ENCODE measurements at regions not wholly inside any gene's neighbourhood (a gene's known extent, or its start where the extent isn't known, plus 50 kb on each side); places are given as distances from the start of the nearest gene placed in this dataset.

DNA sequence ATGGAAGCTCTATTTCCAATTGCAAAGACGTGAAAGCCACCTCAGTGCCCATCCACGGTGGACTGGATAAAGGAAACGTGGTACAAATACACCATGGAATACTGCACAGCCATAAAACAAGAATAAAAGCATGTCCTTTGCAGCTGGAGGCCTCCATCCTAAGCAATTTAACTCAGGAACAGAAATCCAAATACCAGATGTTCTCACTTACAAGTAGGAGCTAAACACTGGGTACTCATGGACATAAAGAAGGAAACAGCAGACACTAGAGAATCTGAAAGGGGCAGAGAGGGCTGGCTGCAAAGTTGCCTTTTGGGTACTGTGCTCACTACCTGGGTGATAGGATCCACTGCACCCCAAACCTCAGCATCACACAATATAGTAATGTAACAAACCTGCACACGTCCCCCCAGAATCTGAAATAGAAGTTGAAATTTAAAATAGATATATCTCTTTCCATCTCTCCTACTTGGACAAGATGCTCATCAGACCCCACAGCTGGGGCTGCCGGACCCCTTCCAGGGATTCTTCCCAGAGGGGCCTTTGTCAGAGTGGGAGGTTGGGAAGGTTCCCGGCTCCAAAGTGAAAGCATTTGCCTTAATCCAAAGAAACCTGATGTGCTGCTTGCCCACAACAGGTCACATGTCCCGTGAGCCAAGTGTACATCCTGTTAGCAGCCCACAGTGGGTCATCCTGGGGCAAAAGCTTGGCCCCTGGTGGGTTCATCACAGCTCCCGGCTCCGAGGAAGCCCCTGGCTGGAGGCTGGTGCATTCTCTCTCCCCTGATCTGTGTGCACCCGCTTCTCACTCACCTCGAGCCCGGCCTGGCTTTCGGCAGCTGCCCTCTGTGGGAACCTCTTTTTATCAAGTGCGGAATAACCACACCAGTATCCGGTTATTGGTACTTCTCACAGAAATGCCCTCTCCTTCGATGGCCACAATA lies 172.3 kb upstream of the PPP2R2D start:
- peaks cover 3 to 8% (median 5%) of the 10 kb centered on the region in 3 donors for H3K4me1 ChIP-seq (ENCODE audit: control insufficient read depth in 3 of 3, insufficient read depth in 3 of 3, low read length in 3 of 3)
- H3K9ac ChIP-seq (ENCODE audit: low read depth in 1 of 3, low read length in 3 of 3): no peak overlapping the region
- H3K36me3 ChIP-seq (ENCODE audit: control insufficient read depth in 3 of 3, insufficient read depth in 3 of 3, low read length in 3 of 3): no peaks in the 10 kb centered on the region
- H3K27ac ChIP-seq (ENCODE audit: low read depth, low read length): no peak overlapping the region
- H3K9me3 ChIP-seq (ENCODE audit: control insufficient read depth in 3 of 3, low read length in 3 of 3): peaks cover 4 to 5% (median 4%) of the 10 kb centered on the region in 3 donors
- H3K27me3 ChIP-seq (ENCODE audit: control insufficient read depth in 3 of 3, insufficient read depth in 3 of 3, low read length in 3 of 3): peaks cover 0 to 16% (median 5%) of the 10 kb centered on the region in 3 donors
- H3K4me3 ChIP-seq (ENCODE audit: low read length in 3 of 3): no peak overlapping the region

DNA sequence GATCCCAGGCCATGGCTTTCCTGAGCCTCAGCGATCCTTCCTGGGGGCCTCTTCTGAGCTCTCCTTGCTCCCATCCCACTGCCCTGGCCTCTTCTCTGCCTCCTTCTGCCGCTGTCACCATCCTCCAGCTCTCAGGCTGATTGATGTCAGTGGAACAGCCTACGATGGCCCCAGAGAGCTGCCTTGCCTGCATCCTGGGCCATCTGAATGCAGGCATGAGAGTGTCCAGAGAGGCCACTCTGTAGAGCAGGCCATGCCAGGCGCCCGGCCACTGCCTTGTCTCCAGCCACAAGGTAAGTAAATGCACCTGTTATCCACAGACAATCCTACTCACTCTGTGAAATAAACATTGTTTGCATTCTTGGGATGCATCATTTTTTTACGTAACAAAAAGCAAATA lies 171.4 kb upstream of the PPP2R2D start:
- peaks cover 0 to 16% (median 5%) of the 10 kb centered on the region in 3 donors for H3K27me3 ChIP-seq (ENCODE audit: control insufficient read depth in 3 of 3, insufficient read depth in 3 of 3, low read length in 3 of 3)
- H3K27ac ChIP-seq (ENCODE audit: low read depth, low read length): no peak overlapping the region
- H3K4me3 ChIP-seq (ENCODE audit: low read length in 3 of 3): no peak overlapping the region
- H3K4me1 ChIP-seq (ENCODE audit: control insufficient read depth in 3 of 3, insufficient read depth in 3 of 3, low read length in 3 of 3): peaks cover 3 to 8% (median 5%) of the 10 kb centered on the region in 3 donors
- no peaks in the 10 kb centered on the region for H3K36me3 ChIP-seq (ENCODE audit: control insufficient read depth in 3 of 3, insufficient read depth in 3 of 3, low read length in 3 of 3)
- H3K9me3 ChIP-seq (ENCODE audit: control insufficient read depth in 3 of 3, low read length in 3 of 3): peaks cover 4 to 5% (median 4%) of the 10 kb centered on the region in 3 donors
- H3K9ac ChIP-seq (ENCODE audit: low read depth in 1 of 3, low read length in 3 of 3): no peak overlapping the region

DNA sequence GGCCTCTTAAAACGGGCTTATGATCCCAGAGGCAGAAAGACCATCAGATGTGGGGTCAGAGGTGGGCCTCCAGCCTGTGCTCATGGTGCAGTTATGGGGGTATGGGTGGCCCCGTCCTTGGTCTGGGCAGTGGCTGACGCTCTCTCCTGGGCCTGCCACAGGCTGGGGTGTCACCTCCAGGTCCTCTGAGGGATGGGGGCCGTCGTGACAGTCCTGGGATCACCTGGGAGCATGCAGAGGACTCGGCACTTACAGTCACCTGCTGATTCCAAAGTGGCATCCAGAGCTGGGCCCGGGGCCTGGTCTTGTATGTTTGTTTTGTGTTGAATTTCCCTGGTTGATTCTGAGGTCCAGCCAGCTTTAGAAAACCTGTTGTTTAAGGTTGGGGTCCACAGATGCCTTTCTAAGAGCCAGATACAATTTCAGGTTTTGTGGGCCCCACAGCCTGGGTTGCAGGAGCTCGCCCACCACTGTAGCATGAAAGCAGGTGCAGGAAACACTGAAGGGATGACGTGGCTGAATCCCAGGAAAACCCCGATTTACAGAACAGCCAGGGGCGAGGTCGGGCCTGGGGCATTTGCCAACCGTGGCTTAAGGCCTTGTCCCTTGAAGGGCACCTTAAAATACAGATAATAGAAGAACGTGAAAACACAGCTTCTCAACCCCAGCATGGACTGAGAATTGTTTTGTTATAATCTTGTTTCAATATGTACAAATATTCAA lies 170.7 kb upstream of the PPP2R2D start:
- Histone ChIP-seq H3K36me3 (ENCODE audit: control insufficient read depth in 3 of 3, insufficient read depth in 3 of 3, low read length in 3 of 3) (no peaks in the 10 kb centered on the region), H3K4me3 (ENCODE audit: low read length in 3 of 3) (no peak overlapping the region), H3K9ac (ENCODE audit: low read depth in 1 of 3, low read length in 3 of 3) (no peak overlapping the region), H3K4me1 (ENCODE audit: control insufficient read depth in 3 of 3, insufficient read depth in 3 of 3, low read length in 3 of 3) (peaks cover 3 to 8% (median 5%) of the 10 kb centered on the region in 3 donors), H3K9me3 (ENCODE audit: control insufficient read depth in 3 of 3, low read length in 3 of 3) (peaks cover 4 to 5% (median 4%) of the 10 kb centered on the region in 3 donors), H3K27me3 (ENCODE audit: control insufficient read depth in 3 of 3, insufficient read depth in 3 of 3, low read length in 3 of 3) (peaks cover 0 to 16% (median 5%) of the 10 kb centered on the region in 3 donors), H3K27ac (ENCODE audit: low read depth, low read length) (no peak overlapping the region)

DNA sequence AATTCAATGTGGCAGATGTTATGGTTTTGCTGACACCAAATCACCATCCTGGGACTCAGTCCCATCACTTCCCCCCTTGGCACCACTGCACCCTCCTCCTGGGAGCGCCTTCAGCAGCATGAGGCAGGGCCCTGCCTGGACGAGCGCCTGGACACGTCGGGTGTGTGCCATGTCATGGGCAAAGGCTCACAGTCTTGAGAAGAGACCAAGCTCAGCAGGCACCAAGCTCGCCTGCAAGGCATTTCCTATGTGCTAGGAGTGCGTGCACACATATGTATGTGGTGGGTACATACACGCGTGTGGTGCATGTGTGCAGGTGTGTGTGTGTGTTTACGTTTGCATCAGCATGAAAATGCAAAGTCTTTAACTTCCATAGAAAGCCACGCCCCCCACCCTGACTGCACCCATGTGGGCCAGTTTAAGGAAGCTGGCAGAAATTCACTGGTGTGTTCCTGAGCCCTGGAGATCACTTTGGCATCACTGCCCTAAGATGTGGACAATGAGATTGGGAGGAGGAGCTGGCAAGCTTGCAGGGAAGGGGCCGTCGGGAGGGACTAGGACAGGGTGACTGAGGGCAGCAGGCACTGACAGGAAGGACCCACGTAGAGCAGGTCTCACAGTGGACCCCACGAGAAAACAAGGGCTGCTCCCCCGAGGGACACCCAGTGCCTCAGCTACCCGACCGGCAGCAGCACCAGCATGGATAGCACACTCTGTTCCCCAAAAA lies 169.9 kb upstream of the PPP2R2D start:
- H3K27ac ChIP-seq (ENCODE audit: low read depth, low read length): no peak overlapping the region
- no peak overlapping the region for H3K4me3 ChIP-seq (ENCODE audit: low read length in 3 of 3)
- H3K36me3 ChIP-seq (ENCODE audit: control insufficient read depth in 3 of 3, insufficient read depth in 3 of 3, low read length in 3 of 3): no peaks in the 10 kb centered on the region
- H3K9me3 ChIP-seq (ENCODE audit: control insufficient read depth in 3 of 3, low read length in 3 of 3): peaks cover 4 to 6% (median 5%) of the 10 kb centered on the region in 3 donors
- peaks cover 3 to 6% (median 5%) of the 10 kb centered on the region in 3 donors for H3K4me1 ChIP-seq (ENCODE audit: control insufficient read depth in 3 of 3, insufficient read depth in 3 of 3, low read length in 3 of 3)
- H3K27me3 ChIP-seq (ENCODE audit: control insufficient read depth in 3 of 3, insufficient read depth in 3 of 3, low read length in 3 of 3): peaks cover 0 to 16% (median 5%) of the 10 kb centered on the region in 3 donors
- H3K9ac ChIP-seq (ENCODE audit: low read depth in 1 of 3, low read length in 3 of 3): no peak overlapping the region

DNA sequence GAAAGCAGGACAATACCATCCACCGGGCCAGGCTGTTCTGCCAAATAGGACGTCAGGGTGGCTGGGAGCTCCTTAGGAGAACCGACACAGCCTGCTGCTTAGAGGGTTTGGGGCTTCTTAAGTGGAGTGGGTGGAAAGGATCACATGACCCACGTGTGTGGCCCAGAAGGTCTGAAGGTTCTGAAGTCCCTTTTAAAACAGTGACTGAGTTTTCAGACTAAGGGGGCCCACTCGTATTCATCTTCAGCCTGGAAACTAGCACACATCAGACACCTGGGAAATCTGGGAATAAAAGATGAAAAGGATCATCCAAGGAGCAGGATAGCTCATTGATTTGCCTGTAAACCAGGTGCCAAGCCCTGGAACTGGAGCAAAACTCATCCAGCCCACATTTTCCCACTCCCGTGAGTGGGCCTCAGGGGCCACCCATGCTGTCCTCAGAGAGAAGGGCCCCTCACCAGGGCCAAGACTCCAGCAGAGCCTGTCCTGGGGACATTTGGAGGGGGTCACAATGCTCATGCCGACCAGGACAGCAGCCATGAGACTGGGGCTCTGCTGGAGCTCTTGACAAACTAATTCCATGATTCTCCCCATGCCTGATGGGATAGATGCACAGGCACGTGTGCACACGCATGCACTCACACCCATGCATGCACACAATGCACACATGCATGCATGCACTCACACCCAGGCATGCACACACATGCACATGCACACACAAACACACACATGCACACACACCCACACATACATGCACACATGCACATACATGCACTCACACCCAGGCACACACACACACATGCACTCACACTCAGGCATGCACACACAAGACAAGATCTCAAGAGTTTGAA lies 168.8 kb upstream of the PPP2R2D start:
- Histone ChIP-seq H3K27me3 (ENCODE audit: control insufficient read depth in 3 of 3, insufficient read depth in 3 of 3, low read length in 3 of 3) (peaks cover 0 to 6% (median 5%) of the 10 kb centered on the region in 3 donors), H3K4me3 (ENCODE audit: low read length in 3 of 3) (no peak overlapping the region), H3K4me1 (ENCODE audit: control insufficient read depth in 3 of 3, insufficient read depth in 3 of 3, low read length in 3 of 3) (no peaks in the 10 kb centered on the region), H3K36me3 (ENCODE audit: control insufficient read depth in 3 of 3, insufficient read depth in 3 of 3, low read length in 3 of 3) (no peaks in the 10 kb centered on the region), H3K27ac (ENCODE audit: low read depth, low read length) (no peak overlapping the region), H3K9ac (ENCODE audit: low read depth in 1 of 3, low read length in 3 of 3) (no peak overlapping the region), H3K9me3 (ENCODE audit: control insufficient read depth in 3 of 3, low read length in 3 of 3) (peaks cover 4 to 6% (median 5%) of the 10 kb centered on the region in 3 donors)

DNA sequence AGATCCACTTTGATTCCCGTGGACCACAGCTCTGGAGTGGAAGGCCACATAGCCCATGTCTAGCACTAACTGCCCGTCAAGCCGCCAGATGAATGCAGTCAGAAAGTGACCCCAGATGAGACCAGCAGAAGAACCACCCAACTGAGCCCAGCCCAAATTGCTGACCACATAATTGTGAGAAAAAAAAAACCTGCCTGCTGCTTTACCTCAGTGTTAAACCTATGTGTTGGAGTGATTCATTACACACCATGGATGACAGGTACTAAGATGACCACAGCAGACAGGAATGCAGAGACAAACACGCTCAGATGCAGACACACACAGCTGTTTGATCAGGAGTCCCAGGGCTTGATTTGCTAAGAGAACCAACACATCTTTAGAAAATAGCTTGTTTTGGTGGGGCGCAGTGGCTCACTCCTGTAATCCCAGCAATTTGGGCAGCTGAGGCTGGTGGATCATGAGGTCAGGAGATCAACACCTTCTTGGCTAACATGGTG lies 168.1 kb upstream of the PPP2R2D start:
- H3K27me3 ChIP-seq (ENCODE audit: control insufficient read depth in 3 of 3, insufficient read depth in 3 of 3, low read length in 3 of 3): peaks cover 0 to 5% (median 2%) of the 10 kb centered on the region in 3 donors
- H3K36me3 ChIP-seq (ENCODE audit: control insufficient read depth in 3 of 3, insufficient read depth in 3 of 3, low read length in 3 of 3): no peaks in the 10 kb centered on the region
- peaks cover 4 to 6% (median 5%) of the 10 kb centered on the region in 3 donors for H3K9me3 ChIP-seq (ENCODE audit: control insufficient read depth in 3 of 3, low read length in 3 of 3)
- no peak overlapping the region for H3K9ac ChIP-seq (ENCODE audit: low read depth in 1 of 3, low read length in 3 of 3)
- no peaks in the 10 kb centered on the region for H3K4me1 ChIP-seq (ENCODE audit: control insufficient read depth in 3 of 3, insufficient read depth in 3 of 3, low read length in 3 of 3)
- H3K4me3 ChIP-seq (ENCODE audit: low read length in 3 of 3): no peak overlapping the region
- H3K27ac ChIP-seq (ENCODE audit: low read depth, low read length): no peak overlapping the region

DNA sequence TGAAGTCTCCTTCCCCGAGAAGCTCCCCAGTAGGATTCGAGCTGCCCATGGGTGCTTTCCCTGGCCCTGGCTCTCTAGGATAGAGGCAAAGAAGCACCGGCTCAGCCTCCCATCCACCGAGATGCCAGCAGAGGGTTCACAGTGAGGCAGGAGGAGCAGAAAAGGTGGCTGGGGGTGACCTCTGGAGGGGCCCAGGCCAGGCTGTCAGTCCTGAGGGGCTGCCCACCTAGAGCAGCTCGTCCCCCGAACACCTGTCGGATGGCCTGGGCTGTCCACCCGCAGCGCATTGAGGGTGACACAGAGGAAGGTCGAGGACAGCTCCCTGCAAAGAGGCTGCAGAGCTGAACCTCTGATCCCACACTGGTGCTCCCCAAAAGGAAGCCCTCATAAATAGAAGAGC lies 167.2 kb upstream of the PPP2R2D start:
- Histone ChIP-seq H3K36me3 (ENCODE audit: control insufficient read depth in 3 of 3, insufficient read depth in 3 of 3, low read length in 3 of 3) (no peaks in the 10 kb centered on the region), H3K4me1 (ENCODE audit: control insufficient read depth in 3 of 3, insufficient read depth in 3 of 3, low read length in 3 of 3) (no peaks in the 10 kb centered on the region), H3K4me3 (ENCODE audit: low read length in 3 of 3) (no peak overlapping the region), H3K9me3 (ENCODE audit: control insufficient read depth in 3 of 3, low read length in 3 of 3) (peaks cover 4 to 6% (median 5%) of the 10 kb centered on the region in 3 donors), H3K9ac (ENCODE audit: low read depth in 1 of 3, low read length in 3 of 3) (no peak overlapping the region), H3K27ac (ENCODE audit: low read depth, low read length) (no peak overlapping the region), H3K27me3 (ENCODE audit: control insufficient read depth in 3 of 3, insufficient read depth in 3 of 3, low read length in 3 of 3) (peaks cover 3 to 11% (median 6%) of the 10 kb centered on the region in 3 donors)

DNA sequence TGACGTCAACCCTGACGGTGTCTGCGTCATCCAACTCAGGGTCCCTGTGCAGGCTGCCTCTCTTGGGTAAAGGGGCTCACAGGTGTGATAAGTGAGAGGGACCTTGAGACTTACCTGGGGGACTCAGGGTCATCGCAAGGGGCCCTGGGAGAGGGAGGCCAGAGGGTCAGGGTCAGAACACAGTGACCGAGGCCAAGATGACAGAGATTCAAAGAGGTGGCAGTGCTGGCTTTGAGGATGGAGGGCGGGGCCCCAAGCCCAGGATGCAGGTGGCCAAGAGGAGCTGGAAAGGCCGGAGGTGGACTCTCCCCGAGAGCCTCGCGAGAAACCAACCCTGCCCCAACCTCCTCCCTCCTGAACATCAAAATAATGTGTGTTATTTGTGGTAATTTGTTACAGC lies 165.2 kb upstream of the PPP2R2D start:
- Histone ChIP-seq H3K4me3 (ENCODE audit: low read length in 3 of 3) (no peak overlapping the region), H3K4me1 (ENCODE audit: control insufficient read depth in 3 of 3, insufficient read depth in 3 of 3, low read length in 3 of 3) (no peaks in the 10 kb centered on the region), H3K27ac (ENCODE audit: low read depth, low read length) (no peak overlapping the region), H3K27me3 (ENCODE audit: control insufficient read depth in 3 of 3, insufficient read depth in 3 of 3, low read length in 3 of 3) (peaks cover 5 to 13% (median 11%) of the 10 kb centered on the region in 3 donors), H3K9me3 (ENCODE audit: control insufficient read depth in 3 of 3, low read length in 3 of 3) (peaks cover 4 to 13% (median 12%) of the 10 kb centered on the region in 3 donors), H3K9ac (ENCODE audit: low read depth in 1 of 3, low read length in 3 of 3) (no peak overlapping the region), H3K36me3 (ENCODE audit: control insufficient read depth in 3 of 3, insufficient read depth in 3 of 3, low read length in 3 of 3) (no peaks in the 10 kb centered on the region)
